Transverse colon (tissue), 4 donors: ENCODE measurements at regions not wholly inside any gene's neighbourhood (a gene's known extent, or its start where the extent isn't known, plus 50 kb on each side); places are given as distances from the start of the nearest gene placed in this dataset.
"Not testable (repeated sequence)": the region's sequence is repeated elsewhere in the genome, so short reads cannot be mapped to it uniquely, and the experiment has no call there.

Experiments used
- DNase-seq: peaks from one replicate; pipeline ENCODE4 v3.0.0-alpha.2; 2019
- H3K27ac ChIP-seq, 4 donors: fragments of 200-600 bp; sonication (generic); 2 replicates each; pipeline ENCODE4 v1.5.1; 2016 to 2018; ENCODE audit warnings: inconsistent platforms in 4 of 4
- H3K27me3 ChIP-seq: fragments of 200-600 bp; sonication (generic); 2 replicates; pipeline ENCODE4 v1.5.1; 2017; ENCODE audit warnings: inconsistent platforms
- H3K36me3 ChIP-seq, 4 donors: fragments of 200-600 bp; sonication (generic); 2 replicates each; pipeline ENCODE4 v1.5.1; 2017 to 2019; ENCODE audit warnings: inconsistent platforms in 4 of 4
- H3K4me1 ChIP-seq, 4 donors: fragments of 200-600 bp; sonication (generic); 2 replicates each; pipeline ENCODE4 v1.5.1; 2017 to 2020; ENCODE audit warnings: inconsistent platforms in 4 of 4
- H3K4me3 ChIP-seq, 4 donors: fragments of 200-600 bp; sonication (generic); 1 replicate in 1 of 4; 2 replicates in 3 of 4; pipeline versions ENCODE4 v1.5.1 to v1.6.1; 2017 to 2019; ENCODE audit warnings: inconsistent platforms in 4 of 4
- H3K9me3 ChIP-seq, 2 donors: fragments of 200-600 bp; sonication (generic); 2 replicates each; pipeline ENCODE4 v1.5.1; 2017 to 2019; ENCODE audit warnings: inconsistent platforms in 2 of 2
- WGBS, 2 donors: methylation state at CpG; one replicate each; pipeline ENCODE4 v1.1.5; 2018; ENCODE audit warnings: low coverage in 1 of 2; 5-methylcytosine and 5-hydroxymethylcytosine counted together
- in situ Hi-C, 4 donors: fragments of 200-750 bp; cut with MboI; loops; one replicate each; pipeline versions ENCODE4 v1.15.0 to v1.15.1; 2017; ENCODE audit warnings: low sequenced_read_pairs in 3 of 4, low pct_ligation_motif_present in 1 of 4, low pct_unique_long_range_greater_than_20kb in 1 of 4
- intact Hi-C: fragments of 100-400 bp; cut with DNase I; formaldehyde crosslinking; loops from one replicate; pipeline ENCODE4 v1.15.1; 2023; ENCODE audit warnings: low total_unique reads

- in situ Hi-C loops, intact Hi-C loops, H3K4me3 ChIP-seq, H3K4me1 ChIP-seq, H3K27me3 ChIP-seq, DNase-seq, H3K27ac ChIP-seq, H3K36me3 ChIP-seq, H3K9me3 ChIP-seq: not testable (repeated sequence)
- WGBS, 2 donors = 59% methylated on average over 4 of the region's 4 CpGs; no CpG with 5 or more reads in 1 of the 2 donors
Measured at GRCh38 chr2:89982246-89982645, 1290.8 kb downstream of the RPIA start.

GRCh38 chr2:89985650-89986049 lies 1294.2 kb downstream of the RPIA start:
- H3K27ac ChIP-seq, H3K9me3 ChIP-seq, H3K27me3 ChIP-seq, intact Hi-C loops, H3K4me1 ChIP-seq, DNase-seq, in situ Hi-C loops, H3K4me3 ChIP-seq, H3K36me3 ChIP-seq: not testable (repeated sequence)
- WGBS, 2 donors = no CpG with 5 or more reads among the region's 3 CpGs

DNA sequence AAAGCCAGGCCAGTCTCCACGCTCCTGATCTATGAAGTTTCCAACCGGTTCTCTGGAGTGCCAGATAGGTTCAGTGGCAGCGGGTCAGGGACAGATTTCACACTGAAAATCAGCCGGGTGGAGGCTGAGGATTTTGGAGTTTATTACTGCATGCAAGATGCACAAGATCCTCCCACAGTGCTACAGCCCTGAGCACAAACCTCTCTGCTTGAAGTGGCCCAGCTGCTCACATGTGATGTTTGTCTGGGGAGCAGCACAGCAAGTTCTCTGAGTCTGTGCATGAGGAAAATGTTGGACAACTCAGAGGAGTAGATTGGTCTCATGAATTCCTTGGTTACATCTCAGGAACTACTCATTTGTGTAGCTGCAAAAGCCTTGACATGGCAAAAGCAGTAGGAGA lies 1295.1 kb downstream of the RPIA start:
- in situ Hi-C loops, H3K27ac ChIP-seq, intact Hi-C loops, H3K27me3 ChIP-seq, H3K4me3 ChIP-seq, DNase-seq, H3K9me3 ChIP-seq, H3K4me1 ChIP-seq, H3K36me3 ChIP-seq: not testable (repeated sequence)
- 78% methylated on average over 4 of the region's 4 CpGs; no CpG with 5 or more reads in 1 of the 2 donors for WGBS, 2 donors

DNA sequence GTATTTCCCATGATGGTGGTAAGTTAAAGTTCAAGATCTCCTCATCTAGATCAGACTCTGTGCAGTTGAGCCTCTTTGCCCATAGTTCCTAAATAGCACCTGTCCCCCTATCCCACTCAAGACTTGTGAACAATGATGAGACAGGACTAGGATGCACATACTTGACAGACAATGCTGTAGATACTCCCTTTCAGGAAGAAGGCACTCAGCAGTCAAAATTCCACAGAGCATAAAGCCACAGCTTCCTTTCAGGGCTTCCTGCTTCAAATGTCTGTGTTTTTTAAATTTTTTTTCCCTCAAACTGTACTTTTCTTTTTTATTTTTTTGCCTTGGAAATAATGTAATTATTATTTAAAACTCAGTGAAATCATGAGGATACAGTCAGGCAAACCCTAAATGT lies 1305.3 kb downstream of the RPIA start:
- in situ Hi-C loops, H3K9me3 ChIP-seq, DNase-seq, H3K36me3 ChIP-seq, H3K27ac ChIP-seq, H3K27me3 ChIP-seq, H3K4me1 ChIP-seq, H3K4me3 ChIP-seq, intact Hi-C loops: not testable (repeated sequence)

- H3K36me3 ChIP-seq, DNase-seq, H3K4me3 ChIP-seq, H3K27ac ChIP-seq, H3K27me3 ChIP-seq, H3K9me3 ChIP-seq, in situ Hi-C loops, H3K4me1 ChIP-seq, intact Hi-C loops: not testable (repeated sequence)
Measured at GRCh38 chr2:90004553-90004952, 1313.1 kb downstream of the RPIA start.

DNA sequence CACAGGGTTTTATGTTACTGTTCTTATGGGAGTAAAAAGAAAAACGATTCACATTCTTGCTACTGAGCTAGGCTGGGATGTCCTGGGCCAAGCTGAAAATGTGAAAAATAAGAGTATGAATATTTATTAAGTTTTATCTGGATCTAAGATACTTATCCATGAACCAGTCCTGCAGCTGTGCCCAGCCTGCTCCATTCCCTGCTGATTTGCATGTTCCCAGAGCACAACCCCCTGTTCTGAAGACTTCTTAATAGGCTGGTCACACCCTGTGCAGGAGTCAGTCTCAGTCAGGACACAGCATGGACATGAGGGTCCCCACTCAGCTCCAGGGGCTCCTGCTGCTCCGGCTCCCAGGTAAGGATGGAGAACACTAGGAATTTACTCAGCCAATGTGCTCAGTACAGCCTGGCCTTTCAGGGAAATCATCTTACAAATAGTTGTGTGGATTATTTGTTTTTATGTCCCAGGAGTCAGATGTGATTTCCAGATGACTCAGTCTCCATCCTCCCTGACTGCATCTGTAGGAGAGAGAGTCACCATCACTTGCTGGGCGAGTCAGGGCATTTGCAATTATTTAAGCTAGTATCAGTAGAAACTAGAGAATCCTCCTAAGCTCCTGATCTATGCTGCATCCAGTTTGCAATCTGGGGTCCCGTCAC lies 1319.1 kb downstream of the RPIA start:
- intact Hi-C loops, H3K9me3 ChIP-seq, DNase-seq, H3K4me1 ChIP-seq, H3K4me3 ChIP-seq, H3K36me3 ChIP-seq, H3K27ac ChIP-seq, H3K27me3 ChIP-seq, in situ Hi-C loops: not testable (repeated sequence)
- WGBS, 2 donors = 50% methylated on average over 2 of the region's 4 CpGs; no CpG with 5 or more reads in 1 of the 2 donors

GRCh38 chr2:90011101-90011443 lies 1319.6 kb downstream of the RPIA start:
- H3K9me3 ChIP-seq, H3K27me3 ChIP-seq, DNase-seq, intact Hi-C loops, H3K4me3 ChIP-seq, H3K36me3 ChIP-seq, H3K4me1 ChIP-seq, H3K27ac ChIP-seq, in situ Hi-C loops: not testable (repeated sequence)

- WGBS, 2 donors = 26% methylated on average over 1 of the region's 1 CpG; no CpG with 5 or more reads in 1 of the 2 donors
- H3K4me3 ChIP-seq, DNase-seq, intact Hi-C loops, H3K36me3 ChIP-seq, H3K9me3 ChIP-seq, H3K27me3 ChIP-seq, in situ Hi-C loops, H3K4me1 ChIP-seq, H3K27ac ChIP-seq: not testable (repeated sequence)
Measured at GRCh38 chr2:90019908-90020307, 1328.4 kb downstream of the RPIA start.

GRCh38 chr2:90021234-90021633 lies 1329.8 kb downstream of the RPIA start:
- no CpG with 5 or more reads among the region's 9 CpGs for WGBS, 2 donors
- H3K4me3 ChIP-seq, H3K9me3 ChIP-seq, H3K27ac ChIP-seq, H3K4me1 ChIP-seq, H3K27me3 ChIP-seq, in situ Hi-C loops, DNase-seq, intact Hi-C loops, H3K36me3 ChIP-seq: not testable (repeated sequence)
